HEK293T (cell line): ENCODE measurements at regions not wholly inside any gene's neighbourhood (a gene's known extent, or its start where the extent isn't known, plus 50 kb on each side); places are given as distances from the start of the nearest gene placed in this dataset.
A peak's percentile ranks its signal among the peaks of the same experiment; 100 is the strongest.

Source experiments
- CTCF ChIA-PET: fragments of 350-600 bp; formaldehyde crosslinking; extraction: SDS; loops from one replicate; lab custom pipeline; 2021; ENCODE audit warnings: antibody characterized with exemption, inconsistent platforms; lab: Yijun Ruan, JAX
- POLR2A ChIA-PET: fragments of 350-600 bp; formaldehyde crosslinking; extraction: SDS; loops from one replicate; lab custom pipeline; 2020; ENCODE audit warnings: antibody characterized with exemption, inconsistent platforms; lab: Yijun Ruan, JAX
- DNase-seq: peaks from one replicate; pipeline ENCODE4 v3.0.0; 2012; ENCODE audit warnings: mixed read lengths; ENCODE audit errors: extremely low spot score
- ARNT ChIP-seq: fragments of 450-650 bp; IDR thresholded peaks from 2 replicates; pipeline ENCODE4 v1.6.1; 2017; ENCODE audit warnings: mild to moderate bottlenecking
- BHLHE40 ChIP-seq: fragments of 450-650 bp; IDR thresholded peaks from 2 replicates; pipeline ENCODE4 v1.6.1; 2016; ENCODE audit warnings: mild to moderate bottlenecking, moderate library complexity, borderline replicate concordance
- CTBP1 ChIP-seq: fragments of 450-650 bp; IDR thresholded peaks from 2 replicates; pipeline ENCODE4 v1.6.1; 2016; ENCODE audit warnings: borderline replicate concordance
- ELF4 ChIP-seq: fragments of 450-650 bp; IDR thresholded peaks from 2 replicates; pipeline ENCODE4 v1.6.1; 2017; ENCODE audit warnings: antibody characterized with exemption
- FOXA1 ChIP-seq: fragments of 450-650 bp; IDR thresholded peaks from 2 replicates; pipeline ENCODE4 v1.6.1; 2016; ENCODE audit warnings: mild to moderate bottlenecking
- FOXK2 ChIP-seq: fragments of 450-650 bp; IDR thresholded peaks from 2 replicates; pipeline ENCODE4 v1.6.1; 2016; ENCODE audit warnings: mild to moderate bottlenecking
- FOXM1 ChIP-seq: fragments of 450-650 bp; IDR thresholded peaks from 2 replicates; pipeline ENCODE4 v1.6.1; 2017; ENCODE audit warnings: mild to moderate bottlenecking, borderline replicate concordance
- HDGF ChIP-seq: fragments of 450-650 bp; IDR thresholded peaks from 2 replicates; pipeline ENCODE4 v1.6.1; 2017; ENCODE audit warnings: antibody characterized with exemption, borderline replicate concordance
- L3MBTL2 ChIP-seq: fragments of 450-650 bp; conservative IDR thresholded peaks from 2 replicates; pipeline ENCODE4 v1.6.1; 2016; ENCODE audit warnings: mild to moderate bottlenecking
- LEF1 ChIP-seq: fragments of 450-650 bp; IDR thresholded peaks from 2 replicates; pipeline ENCODE4 v1.6.1; 2017; ENCODE audit warnings: mild to moderate bottlenecking, borderline replicate concordance
- NFRKB ChIP-seq: fragments of 450-650 bp; IDR thresholded peaks from 2 replicates; pipeline ENCODE4 v1.6.1; 2016; ENCODE audit warnings: mild to moderate bottlenecking, moderate library complexity
- PKNOX1 ChIP-seq: fragments of 450-650 bp; IDR thresholded peaks from 2 replicates; pipeline ENCODE4 v1.6.1; 2016
- SP1 ChIP-seq: fragments of 450-650 bp; IDR thresholded peaks from 2 replicates; pipeline ENCODE4 v1.6.1; 2017
- SUZ12 ChIP-seq: fragments of 450-650 bp; IDR thresholded peaks from 2 replicates; pipeline ENCODE4 v1.6.1; 2016; ENCODE audit warnings: mild to moderate bottlenecking
- TARDBP ChIP-seq: fragments of 450-650 bp; IDR thresholded peaks from 2 replicates; pipeline ENCODE4 v1.6.1; 2016
- ZNF384 ChIP-seq: fragments of 450-650 bp; IDR thresholded peaks from 2 replicates; pipeline ENCODE4 v1.6.1; 2016

- POLR2A ChIA-PET: no interaction called here
- DNase-seq: no peak
- CTCF ChIA-PET: no interaction called here
- TF ChIP-seq HDGF (no peak), FOXM1 (no peak), TARDBP (no peak), BHLHE40 (no peak), SP1 (no peak), CTBP1 (no peak), FOXK2 (no peak), SUZ12 (no peak), NFRKB (no peak), PKNOX1 (no peak), L3MBTL2 (no peak), ZNF384 (no peak), ARNT (no peak), LEF1 (no peak), ELF4 (no peak)
Observed at GRCh38 chr9:89939181-89939580, 334.4 kb downstream of the GADD45G start.

GRCh38 chr9:89939626-89940292 lies 334.9 kb downstream of the GADD45G start:
- ChIA-PET POLR2A (no interaction called here), CTCF (no interaction called here)
- DNase-seq: no peak
- no peak for TF ChIP-seq SUZ12
- no peak for TF ChIP-seq LEF1
- TF ChIP-seq SP1: no peak
- no peak for TF ChIP-seq NFRKB
- TF ChIP-seq ZNF384: no peak
- TF ChIP-seq L3MBTL2: no peak
- no peak for TF ChIP-seq HDGF
- TF ChIP-seq PKNOX1: no peak
- TF ChIP-seq FOXK2: no peak
- TF ChIP-seq ELF4: no peak
- no peak for TF ChIP-seq CTBP1
- TF ChIP-seq FOXA1: no peak
- TF ChIP-seq FOXM1: no peak

GRCh38 chr9:89940625-89941024 lies 335.8 kb downstream of the GADD45G start:
- CTCF ChIA-PET: interaction anchor here (0.7 to 1.5 kb wide), 2 partner anchors 44 to 337 kb away, joined by 3 to 6 read pairs; no protein-coding TSS in a partner anchor

GRCh38 chr9:89941875-89942274 lies 337.1 kb downstream of the GADD45G start:
- ChIA-PET CTCF (interaction anchor here (1.5 kb wide), 1 partner anchor 339 kb away, joined by 6 read pairs; no protein-coding TSS in a partner anchor), POLR2A (interaction anchor here (1.5 kb wide), 1 partner anchor 337 kb away, joined by 6 read pairs; the partner anchor contains the start of gene GADD45G)
- peak; percentile 25 for DNase-seq
- TF ChIP-seq FOXK2: no peak
- peak; percentile 84 for TF ChIP-seq PKNOX1

More at GRCh38 chr9:89940625-89941024, 335.8 kb downstream of the GADD45G start:
- TF ChIP-seq HDGF (no peak), ELF4 (no peak), BHLHE40 (no peak), PKNOX1 (no peak), SP1 (no peak), CTBP1 (no peak), LEF1 (no peak), FOXA1 (no peak), TARDBP (no peak), FOXM1 (no peak), ZNF384 (no peak), L3MBTL2 (no peak)
- POLR2A ChIA-PET: no interaction called here
- DNase-seq: no peak

GRCh38 chr9:89942643-89943042 lies 337.8 kb downstream of the GADD45G start:
- POLR2A ChIA-PET: interaction anchor here (1.5 kb wide), 1 partner anchor 338 kb away, joined by 6 read pairs; the partner anchor contains the start of gene GADD45G
- CTCF ChIA-PET: no interaction called here
- no peak for DNase-seq
- TF ChIP-seq FOXA1 (no peak), ZNF384 (no peak), ELF4 (no peak), FOXM1 (no peak), LEF1 (no peak), PKNOX1 (no peak)
